Fibroblast of skin of back (primary cell): ENCODE measurements at regions not wholly inside any gene's neighbourhood (a gene's known extent, or its start where the extent isn't known, plus 50 kb on each side); places are given as distances from the start of the nearest gene placed in this dataset.
A peak's percentile ranks its signal among the peaks of the same experiment; 100 is the strongest.

ENCODE experiments used
- DNase-seq: peaks from one replicate; pipeline ENCODE4 v3.0.0-alpha.2; 2013

DNA sequence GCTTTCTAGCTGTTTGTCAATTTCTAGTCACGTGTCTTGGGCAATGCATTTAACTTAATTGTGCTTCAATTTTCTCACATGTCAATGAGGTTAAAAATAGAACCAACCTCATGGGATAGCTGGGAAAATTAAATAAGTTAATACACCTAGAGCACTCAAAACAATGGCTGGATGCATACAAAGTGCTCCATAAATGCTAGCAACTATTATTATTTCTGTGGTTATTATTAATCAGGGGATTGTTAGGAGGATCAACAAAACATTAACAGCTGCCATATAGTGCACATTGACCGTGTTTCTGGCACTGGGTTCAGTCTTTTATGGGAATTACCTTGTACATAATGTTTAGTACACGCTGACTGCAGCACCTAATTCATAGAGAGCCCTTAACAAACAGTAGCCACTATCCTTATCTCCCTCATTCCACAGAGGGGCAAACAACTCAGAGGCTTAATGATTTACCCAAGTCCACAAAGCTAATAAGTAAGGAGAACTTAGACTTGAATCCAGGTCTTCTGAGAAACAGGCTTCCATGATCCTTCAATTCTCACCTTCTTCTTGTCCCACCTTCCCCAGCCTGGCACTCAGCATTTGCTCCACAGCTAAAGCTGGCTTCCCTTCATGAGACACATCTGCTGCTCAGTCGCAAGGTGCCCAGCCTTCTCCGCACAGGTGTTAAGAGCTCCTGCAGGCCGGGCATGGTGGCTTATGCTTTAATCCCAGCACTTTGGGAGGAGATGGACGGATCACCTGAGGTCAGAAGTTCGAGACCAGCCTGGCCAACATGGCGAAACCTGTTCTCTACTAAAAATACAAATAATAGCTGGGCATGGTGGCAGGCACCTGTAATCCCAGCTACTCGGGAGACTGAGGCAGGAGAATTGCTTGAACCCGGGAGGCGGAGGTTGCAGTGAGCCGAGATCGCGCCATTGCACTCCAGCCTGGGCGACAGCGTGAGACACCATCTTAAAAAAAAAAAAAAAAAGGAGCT, 137.4 kb upstream of the ABCA1 start:
- DNase-seq, result no peak

DNA sequence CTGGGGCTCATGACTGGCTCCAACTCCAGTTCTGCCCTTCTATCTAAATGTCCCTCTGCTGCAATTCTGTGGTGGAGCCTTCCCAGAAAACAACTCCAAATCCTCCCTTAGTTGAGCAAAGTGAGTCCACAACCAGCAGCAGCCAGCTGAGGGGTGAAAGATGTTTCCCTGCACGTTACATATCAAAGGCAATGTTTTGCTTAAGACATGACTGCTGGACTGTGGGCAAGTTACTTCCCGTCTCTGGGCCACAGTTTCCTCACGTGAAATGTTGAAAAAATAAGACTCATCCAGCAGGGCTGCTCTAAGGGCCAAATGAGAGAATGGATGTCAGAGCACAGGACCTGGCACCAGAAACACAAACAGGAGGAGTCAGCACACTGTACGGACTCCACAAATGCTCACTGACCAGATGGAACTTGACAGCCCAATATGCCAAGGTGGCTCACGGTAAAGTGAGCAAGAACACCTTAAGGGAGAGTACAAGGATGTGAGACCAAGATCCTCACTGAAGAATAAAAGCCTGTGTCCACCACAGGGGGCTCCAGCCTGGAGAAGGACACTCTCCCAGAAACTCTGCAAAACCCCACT, 138.4 kb upstream of the ABCA1 start:
- DNase-seq, result no peak

DNA sequence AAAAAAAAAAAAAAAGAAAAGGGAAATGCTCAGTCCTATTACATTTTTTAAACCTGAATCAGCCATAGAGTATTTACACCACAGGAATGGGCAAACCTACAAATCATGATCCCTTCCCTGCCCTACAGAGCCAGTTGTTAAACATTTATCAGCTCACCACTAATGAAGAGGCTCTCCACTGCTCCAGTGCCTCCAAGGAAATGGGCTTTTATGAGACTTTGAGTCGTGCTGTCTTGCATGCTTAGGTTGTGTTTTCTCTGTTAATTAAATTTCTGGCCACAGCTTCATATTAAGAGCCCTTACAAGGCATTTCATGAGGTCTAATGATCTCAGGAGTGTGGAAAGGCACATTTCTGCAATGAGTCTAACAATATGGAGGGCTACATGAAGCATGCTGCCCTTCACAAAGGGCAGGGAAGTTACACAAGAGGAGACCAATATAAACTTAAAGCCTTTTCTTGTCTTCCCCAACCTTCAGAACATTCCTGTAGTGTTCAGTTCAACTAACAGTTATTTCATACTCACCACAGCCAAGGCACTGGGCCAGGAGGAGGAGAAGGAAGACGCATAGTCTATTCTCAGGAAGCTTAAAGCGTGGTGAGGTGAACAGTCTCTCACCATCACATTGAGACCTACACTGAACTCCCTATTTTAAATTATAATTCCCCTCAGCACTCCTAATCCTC, 140.1 kb upstream of the ABCA1 start:
- peak; percentile 83 for DNase-seq

DNA sequence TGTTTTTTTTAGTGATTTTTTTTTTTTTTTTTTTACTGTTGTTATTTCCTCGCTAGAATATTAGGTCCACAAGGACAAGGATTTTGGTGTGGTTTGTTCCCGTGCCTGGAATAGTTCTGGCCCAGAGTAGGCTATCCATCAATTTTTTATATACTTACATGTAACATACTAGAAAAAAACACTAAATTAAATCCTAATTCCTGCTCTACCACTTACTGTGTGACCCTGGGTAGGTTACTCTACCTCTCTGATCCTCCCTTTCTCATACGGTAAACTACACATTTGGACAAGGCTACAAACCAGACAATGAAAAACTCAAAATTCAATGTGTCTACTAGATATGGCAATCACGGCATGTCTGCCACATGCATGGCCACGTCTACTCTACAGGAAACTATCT, 141.3 kb upstream of the ABCA1 start:
- DNase-seq, result no peak

DNA sequence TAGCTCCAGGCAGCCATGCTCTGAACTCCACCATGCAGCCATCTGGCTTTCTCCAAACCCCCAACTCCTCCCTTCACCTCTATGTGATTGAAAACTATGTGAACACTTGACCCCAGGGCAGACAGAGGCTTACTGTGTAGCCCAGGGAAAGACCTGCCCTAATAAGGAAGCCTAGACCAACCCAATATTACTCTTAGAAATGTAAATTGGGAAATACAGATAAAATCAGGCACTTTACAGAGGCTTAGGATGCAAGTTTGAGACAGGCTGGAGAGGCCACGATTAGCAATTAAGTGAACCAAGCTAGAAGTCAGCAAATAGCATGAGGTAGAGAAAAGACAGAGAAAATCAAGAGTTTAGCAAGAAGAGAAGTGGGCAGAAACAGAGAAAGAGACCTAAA, 141.7 kb upstream of the ABCA1 start:
- DNase-seq, result no peak

DNA sequence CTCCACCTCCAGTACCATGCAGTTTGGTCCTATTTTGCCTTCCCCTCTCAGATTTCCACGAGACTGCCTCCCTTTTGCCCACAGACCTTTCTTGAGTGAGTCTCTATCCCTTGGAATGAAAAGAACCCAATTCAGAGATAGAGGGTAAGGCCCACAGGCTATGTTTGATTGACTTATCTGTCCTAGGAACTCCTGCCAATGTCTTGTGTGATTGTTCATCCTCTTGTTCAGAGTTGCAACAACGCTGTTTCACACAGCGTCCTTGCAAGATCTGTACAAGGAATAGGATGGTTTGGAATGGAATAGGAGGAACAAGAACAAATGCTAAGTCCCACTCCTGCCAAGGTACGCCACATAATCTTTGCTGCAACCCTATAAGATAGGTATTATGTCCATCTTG, 142.2 kb upstream of the ABCA1 start:
- no peak for DNase-seq

DNA sequence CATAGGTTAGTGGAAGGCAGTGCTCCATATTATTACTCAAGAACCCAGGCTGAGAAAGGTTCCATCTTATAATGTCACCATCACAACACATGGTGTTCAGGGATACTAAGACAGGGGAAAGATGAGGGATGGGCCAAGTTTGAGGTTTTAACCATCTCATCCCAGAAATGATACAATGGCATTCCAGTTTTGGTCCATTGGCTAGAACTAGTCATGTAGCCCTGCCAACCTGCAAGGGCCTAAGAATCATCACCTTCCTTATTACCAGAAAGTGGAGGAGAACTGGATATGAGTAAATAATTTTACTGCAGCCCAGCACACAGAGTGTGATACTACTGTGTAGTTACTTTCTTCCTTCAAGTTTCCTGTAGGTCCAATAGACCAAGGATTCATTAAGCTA, 144.5 kb upstream of the ABCA1 start:
- DNase-seq, result no peak

DNA sequence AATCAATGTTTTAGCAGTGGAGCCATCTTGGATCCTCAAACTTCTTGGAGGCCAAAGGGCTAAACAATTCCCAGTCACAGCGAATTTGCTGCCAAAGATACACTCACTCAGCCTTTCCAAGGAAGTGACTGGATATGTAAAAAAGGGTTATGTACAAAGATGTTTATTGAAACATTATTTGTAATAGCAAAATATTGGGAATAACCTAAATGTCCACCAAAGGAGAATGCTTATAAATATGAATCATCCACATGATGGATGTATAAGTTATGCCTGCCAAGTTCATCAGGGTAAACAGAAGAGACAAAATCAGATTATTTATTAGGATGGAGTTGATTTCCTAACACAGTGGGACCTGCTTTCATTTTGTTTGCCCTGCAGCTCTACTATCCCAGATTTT, 145.2 kb upstream of the ABCA1 start:
- no peak for DNase-seq

DNA sequence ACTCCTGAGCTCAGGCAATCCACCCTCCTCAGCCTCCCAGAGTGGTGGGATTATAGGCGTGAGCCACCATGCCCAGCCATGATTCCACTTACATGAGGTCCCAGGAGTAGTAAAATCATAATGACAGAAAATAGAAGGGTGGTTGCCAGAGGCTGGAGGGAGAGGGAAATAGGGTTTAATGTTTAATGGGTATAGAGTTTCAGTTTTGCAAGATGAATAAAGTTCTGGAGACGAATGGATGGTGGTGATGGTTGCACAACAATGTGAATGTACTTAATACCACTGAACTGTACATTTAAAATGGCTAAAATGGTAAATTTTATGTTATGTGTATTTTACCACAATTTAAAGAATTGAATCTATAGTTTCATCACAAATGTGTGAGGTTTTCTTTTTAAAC, 146.5 kb upstream of the ABCA1 start:
- DNase-seq, result no peak

DNA sequence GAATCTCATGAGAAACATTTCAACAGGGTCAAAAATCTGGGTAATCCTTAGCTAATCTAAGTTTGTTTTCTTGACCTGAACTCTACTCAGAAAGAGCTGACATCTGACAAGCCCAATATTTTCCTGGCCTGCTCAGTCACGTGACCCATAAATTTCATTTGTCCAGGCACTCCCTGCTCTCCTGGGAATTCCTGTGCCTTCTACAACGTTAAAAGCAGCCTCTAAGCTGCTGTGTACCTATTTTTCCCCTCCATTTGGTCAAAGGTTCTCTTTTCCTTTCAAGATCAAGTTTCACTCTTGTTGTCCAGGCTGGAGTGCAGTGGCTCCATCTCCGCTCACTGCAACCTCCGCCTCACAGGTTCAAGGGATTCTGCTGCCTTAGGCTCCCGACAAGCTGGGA, 148.8 kb upstream of the ABCA1 start:
- DNase-seq, result no peak

DNA sequence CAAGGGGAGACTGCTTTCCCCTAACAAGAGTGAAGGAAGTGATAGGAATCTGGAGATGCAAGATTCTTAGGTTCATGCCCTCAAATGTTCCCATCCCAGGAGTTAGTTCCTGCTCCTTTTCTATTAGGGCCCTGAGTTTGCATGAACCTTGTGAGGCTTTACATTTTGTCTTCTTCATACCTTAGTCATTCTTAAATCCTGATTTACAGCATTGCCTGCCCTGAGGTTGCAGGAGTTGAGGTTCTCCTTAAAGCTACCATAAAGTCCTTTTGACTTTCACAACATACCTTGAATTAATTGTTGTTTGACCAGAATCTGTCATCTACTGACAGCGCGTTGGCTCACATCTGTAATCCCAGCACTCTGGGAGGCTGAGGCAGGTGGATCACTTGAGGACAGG, 151.5 kb upstream of the ABCA1 start:
- DNase-seq, result no peak

DNA sequence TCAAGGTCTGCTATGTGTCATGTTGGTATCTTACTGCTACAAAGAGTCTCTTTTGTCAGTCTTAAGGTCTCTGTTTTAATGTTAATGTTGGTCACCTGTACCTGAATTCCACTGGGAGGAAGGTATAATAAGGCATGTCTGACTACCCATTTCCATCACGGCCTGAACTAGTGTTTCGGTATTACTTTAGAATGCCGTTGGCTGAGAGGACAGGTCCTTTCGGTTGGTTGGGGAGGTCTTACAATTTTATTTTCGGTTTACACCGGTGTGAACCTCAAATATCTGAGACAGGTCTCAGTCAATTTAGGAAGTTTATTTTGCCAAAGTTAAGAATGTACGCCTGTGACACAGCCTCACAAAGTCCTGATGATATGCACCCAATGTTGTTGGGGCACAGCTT, 154.9 kb upstream of the ABCA1 start:
- no peak for DNase-seq

DNA sequence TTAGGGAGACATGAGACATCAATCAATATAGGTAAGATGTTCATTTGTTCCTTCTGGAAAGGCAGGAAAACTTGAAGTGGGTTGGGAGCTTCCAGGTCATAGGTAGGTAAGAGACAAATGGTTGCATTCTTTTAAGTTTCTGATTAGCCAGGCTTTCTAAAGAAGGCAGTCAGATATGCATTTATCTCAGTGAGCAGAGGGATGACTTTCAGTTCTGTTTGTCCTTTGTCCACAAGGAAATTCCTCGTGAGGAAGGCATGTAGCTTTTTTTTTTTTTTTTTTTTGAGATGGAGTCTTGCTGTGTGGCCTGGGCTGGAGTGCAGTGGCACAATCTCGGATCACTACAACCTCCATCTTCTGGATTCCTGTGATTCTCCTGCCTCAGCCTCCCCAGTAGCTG, 155.3 kb upstream of the ABCA1 start:
- DNase-seq, result peak; percentile 33

DNA sequence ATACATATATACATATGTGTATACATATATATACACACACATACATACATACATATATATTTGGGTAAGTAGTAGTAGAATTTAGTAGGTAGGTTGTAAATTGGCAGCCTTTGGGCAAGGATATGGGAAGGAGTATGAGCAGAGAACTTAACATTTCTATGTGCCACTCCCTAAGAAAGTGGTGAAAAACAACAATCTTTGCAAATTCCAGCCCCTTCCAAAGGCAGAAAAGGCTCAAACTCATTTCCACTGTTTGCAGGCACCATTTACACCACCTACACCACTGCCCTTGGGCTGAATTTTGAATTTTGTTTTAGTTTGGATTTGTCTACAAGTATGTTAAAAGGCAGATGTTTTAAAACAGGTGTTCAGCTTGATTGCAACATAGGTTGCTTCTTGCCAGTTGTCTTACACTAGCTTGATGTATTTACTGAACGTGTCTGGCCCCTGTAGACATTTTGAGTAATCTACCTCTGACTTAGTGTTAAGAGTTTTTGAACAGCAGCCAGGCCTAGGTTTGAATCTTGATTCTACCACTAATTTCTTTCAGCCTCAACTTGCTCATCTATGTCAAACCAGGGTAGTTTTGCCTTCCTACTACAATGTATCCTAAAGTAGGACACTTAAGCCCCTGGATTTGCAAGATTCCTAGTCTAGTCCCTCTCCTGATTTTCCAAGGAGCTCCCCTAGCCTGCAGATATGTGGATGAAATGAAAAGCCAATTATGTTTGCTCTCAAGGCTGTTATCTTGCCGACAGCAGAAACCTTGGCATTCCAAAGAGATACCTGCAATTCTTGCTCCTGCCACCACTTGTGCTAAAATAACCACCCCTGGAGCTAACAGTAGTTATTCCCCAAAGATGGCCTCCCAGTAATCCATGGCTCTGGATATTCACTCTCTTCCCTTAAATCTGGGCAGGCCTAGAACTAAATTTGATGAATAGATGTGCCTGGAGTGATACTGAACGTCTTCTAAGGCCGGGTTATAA, 156.2 kb upstream of the SLC44A1 start:
- DNase-seq, result no peak

DNA sequence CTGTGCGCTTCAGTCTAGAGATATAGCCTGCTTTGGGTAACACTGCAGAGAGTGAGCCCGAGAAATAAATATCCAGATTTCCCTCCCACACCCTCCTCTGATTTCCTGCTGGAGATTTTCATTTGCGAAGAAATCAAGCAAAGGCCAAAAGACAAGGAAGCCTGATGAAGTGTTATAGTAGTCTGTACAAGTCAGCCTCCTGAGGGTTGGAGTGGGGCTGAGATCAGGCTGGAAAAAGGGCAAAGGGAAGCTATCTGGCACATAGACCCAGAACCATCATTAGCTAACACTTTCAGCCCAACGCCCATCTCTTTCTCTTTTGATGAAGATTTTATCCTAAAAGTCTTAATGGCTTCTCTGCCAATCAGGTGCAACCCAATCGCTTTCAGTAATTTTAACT, 154.6 kb upstream of the SLC44A1 start:
- DNase-seq, result no peak

DNA sequence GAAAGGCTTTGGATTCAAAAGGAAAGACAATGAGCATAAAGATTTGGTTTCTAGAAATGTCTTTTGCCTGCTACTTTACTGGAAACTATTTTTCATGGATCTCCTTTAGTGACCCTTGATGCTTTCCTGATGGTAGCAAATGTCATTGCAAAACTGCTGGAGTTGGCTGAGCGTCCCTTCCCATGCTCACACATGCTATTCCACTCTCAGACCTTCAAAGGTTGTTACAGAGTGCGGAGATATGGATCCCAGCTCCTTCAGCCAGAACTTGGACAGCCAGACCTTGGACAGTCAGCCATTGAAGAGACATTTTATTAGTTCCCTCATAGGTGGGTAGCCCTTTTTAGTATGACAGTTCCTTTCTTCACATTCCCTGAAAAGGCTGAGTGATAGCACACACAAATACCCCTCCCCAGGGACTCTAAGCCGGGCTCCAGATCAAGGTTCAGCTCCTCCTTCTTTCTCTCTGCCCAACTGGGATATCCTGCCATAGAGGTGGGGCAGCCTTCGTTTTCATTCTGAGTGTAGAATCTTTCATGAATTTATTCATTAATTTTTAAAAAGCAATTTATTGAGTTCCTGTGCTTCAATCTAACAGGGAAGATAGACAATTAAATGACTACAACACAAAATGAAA, 153.3 kb upstream of the SLC44A1 start:
- no peak for DNase-seq

DNA sequence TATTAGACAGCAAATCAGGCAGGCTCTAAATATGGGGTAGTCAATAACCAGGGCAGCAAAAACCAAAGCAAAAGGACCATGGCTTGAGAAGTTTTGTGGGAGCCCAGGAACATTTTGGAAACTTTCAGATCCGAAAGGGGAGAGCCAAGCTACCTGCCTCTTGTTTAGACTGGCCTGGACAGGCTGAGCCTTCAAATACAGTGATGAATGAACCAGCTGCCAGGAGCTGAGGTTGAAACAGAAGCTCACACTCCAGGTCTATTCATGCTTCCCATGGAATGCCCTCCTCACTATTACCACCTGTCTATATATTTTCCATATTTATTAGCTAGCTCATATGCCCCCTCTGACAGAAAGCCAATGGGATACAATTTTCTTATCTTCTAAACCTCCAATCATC, 150.8 kb upstream of the SLC44A1 start:
- no peak for DNase-seq

DNA sequence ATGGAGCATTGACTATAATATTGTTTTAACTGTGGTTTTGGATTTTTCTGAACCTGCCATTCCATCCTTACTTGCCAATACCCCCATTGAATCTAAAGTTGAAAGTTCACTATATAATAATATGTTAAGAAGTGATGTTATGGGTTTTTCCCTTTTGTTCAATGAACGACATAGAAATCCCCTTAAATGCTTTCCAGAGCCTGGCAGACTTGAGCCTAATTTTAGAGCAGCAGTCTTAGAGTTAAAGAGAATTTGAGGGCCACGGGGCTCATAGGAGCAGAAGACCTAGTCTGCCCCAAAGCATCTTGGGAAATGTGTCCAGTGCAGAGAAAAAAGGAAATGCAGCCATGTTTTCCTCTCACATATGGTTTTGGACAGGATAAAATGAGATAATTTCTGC, 146.1 kb upstream of the SLC44A1 start:
- DNase-seq, result no peak

DNA sequence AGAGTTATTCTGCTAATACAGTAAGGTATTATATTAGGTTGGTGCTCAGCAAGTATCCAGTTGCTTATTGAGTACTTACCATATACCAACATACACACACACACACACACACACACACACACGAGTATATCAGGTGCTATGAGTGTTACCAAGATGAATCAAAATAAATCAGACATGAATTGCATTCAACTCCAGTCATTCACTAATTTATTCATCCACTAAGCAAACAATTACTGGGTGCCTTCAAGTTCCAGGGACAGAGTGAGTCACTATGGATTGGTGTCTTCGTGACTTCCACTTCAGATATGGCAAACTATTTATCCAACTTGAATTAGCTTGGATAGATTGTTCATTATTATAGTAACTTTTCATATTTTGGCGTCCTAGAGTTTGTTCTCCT, 140.7 kb upstream of the SLC44A1 start:
- peak; percentile 84 for DNase-seq

DNA sequence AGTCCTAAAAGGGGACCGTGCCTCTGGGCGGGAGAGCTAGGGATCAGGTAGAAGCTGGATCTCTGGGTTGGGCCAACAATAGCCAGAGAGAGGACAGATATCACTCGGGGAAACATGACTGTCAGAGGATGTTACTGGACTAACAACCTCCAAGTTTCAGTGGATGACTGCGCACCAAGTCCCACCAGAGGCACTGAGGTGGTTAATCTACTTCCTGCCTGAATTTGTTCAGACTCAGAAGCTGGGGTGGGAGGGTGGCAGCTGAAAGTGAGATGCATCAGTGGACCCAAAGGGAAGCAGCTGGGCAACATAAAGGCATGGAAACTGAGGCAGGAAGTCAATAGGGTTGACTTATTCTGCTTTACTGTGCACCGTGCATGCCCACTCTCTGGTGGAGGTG, 130.1 kb upstream of the SLC44A1 start:
- no peak for DNase-seq

DNA sequence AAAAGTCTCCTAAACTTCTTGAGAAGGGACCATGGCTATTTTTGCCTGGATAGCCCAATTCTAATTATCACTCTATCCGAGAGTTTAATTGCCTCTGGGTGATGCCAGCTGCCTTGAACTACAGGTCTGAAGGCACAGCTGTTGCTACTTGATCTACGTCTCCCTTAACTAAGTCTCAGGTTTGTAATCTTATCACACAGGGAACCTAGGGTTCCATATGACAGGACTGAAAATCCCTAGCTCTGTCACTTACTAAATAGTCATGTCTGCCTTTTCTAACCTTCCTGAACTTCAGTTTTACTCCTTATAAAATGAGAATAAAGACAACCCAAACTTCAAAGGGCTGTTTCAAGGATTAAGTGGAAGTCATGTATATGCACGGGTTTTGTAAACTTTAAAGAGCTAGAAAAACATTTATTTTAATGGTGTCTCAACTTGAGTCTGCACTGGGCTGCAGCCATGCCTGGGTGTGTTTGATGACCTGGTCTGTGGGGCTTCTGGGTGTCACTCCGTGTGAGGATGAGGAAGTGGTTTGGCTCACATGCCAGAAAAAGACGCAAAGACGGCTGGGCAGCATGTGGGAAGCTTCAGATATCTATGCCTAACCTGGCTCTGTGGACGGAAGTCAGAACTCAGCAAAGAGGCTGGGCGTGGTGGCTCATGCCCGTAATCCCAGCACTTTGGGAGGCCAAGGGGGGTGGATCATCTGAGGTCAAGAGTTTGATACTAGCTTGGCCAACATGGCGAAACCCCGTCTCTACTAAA, 129.3 kb upstream of the SLC44A1 start:
- peak; percentile 43 for DNase-seq
